Fibroblast of the aortic adventitia (primary cell): ENCODE measurements at regions not wholly inside any gene's neighbourhood (a gene's known extent, or its start where the extent isn't known, plus 50 kb on each side); places are given as distances from the start of the nearest gene placed in this dataset.

ENCODE experiments used
- DNase-seq: peaks from one replicate; pipeline ENCODE4 v3.0.0-alpha.2; 2010; ENCODE audit warnings: low read depth
- H3K4me3 ChIP-seq: 2 replicates; pipeline ENCODE4 v1.5.1; 2011; ENCODE audit warnings: low read depth, mild to moderate bottlenecking, control low read depth, low read length, moderate library complexity
- CTCF ChIP-seq: IDR thresholded peaks from 2 replicates; pipeline ENCODE4 v1.5.1; 2011; ENCODE audit warnings: mild to moderate bottlenecking, low read length, control low read depth, inconsistent platforms; ENCODE audit not compliant: insufficient read depth

- DNase-seq, result peak; percentile 4
- TF ChIP-seq CTCF, result no peak
Measured at GRCh38 chr6:98764373-98764911, 69.9 kb upstream of the POU3F2 start.

GRCh38 chr6:98769546-98769945 is 64.8 kb upstream of the POU3F2 start:
- DNase-seq, result peak; percentile 11
- H3K4me3 ChIP-seq, result no peak overlapping the region
- no peak for TF ChIP-seq CTCF

More at GRCh38 chr6:98764373-98764911, 69.9 kb upstream of the POU3F2 start:
- peak overlapping the region; percentile 47 for H3K4me3 ChIP-seq

- no peak overlapping the region for H3K4me3 ChIP-seq
- DNase-seq, result no peak
Measured at GRCh38 chr6:98775205-98775604, 59.2 kb upstream of the POU3F2 start.

GRCh38 chr6:98777762-98778161 is 56.6 kb upstream of the POU3F2 start:
- TF ChIP-seq CTCF, result no peak
- no peak overlapping the region for H3K4me3 ChIP-seq
- no peak for DNase-seq

More at GRCh38 chr6:98775205-98775604, 59.2 kb upstream of the POU3F2 start:
- no peak for TF ChIP-seq CTCF

- no peak overlapping the region for H3K4me3 ChIP-seq
- no peak for DNase-seq
- TF ChIP-seq CTCF, result no peak
Measured at GRCh38 chr6:98779618-98780017, 54.8 kb upstream of the POU3F2 start.

- no peak overlapping the region for H3K4me3 ChIP-seq
- TF ChIP-seq CTCF, result no peak
- no peak for DNase-seq
Measured at GRCh38 chr6:98782772-98783171, 51.6 kb upstream of the POU3F2 start.

GRCh38 chr6:98783578-98783977 is 50.8 kb upstream of the POU3F2 start:
- no peak overlapping the region for H3K4me3 ChIP-seq
- TF ChIP-seq CTCF, result no peak
- DNase-seq, result no peak
